SK-N-SH treated with all-trans-retinoic acid at 6 μM for 48 hours (cell line): ENCODE measurements at regions not wholly inside any gene's neighbourhood (a gene's known extent, or its start where the extent isn't known, plus 50 kb on each side); places are given as distances from the start of the nearest gene placed in this dataset.

ENCODE experiments used
- CREB5 ChIP-seq: fragments of 250-450 bp; sonication (Bioruptor Pico); IDR thresholded peaks from 2 replicates; pipeline ENCODE4 v1.5.1; 2020; ENCODE audit warnings: low read depth, mild to moderate bottlenecking, moderate library complexity
- ESRRG ChIP-seq: fragments of 250-450 bp; sonication (Bioruptor Pico); IDR thresholded peaks from 2 replicates; pipeline ENCODE4 v1.6.1; 2021; ENCODE audit warnings: mild to moderate bottlenecking
- ISL1 ChIP-seq: fragments of 250-450 bp; sonication (Bioruptor Pico); IDR thresholded peaks from 2 replicates; pipeline ENCODE4 v2.1.2; 2022; ENCODE audit warnings: mild to moderate bottlenecking, moderate library complexity
- RARB ChIP-seq: fragments of 250-450 bp; sonication (Bioruptor Pico); IDR thresholded peaks from 2 replicates; pipeline ENCODE4 v1.8.0; 2021; ENCODE audit warnings: mild to moderate bottlenecking, moderate library complexity
- TOX ChIP-seq: fragments of 250-450 bp; sonication (Bioruptor Pico); IDR thresholded peaks from 2 replicates; pipeline ENCODE4 v1.8.0; 2021; ENCODE audit warnings: mild to moderate bottlenecking, moderate library complexity, borderline replicate concordance
- ZC3H10 ChIP-seq: fragments of 250-450 bp; sonication (Bioruptor Pico); IDR thresholded peaks from 2 replicates; pipeline ENCODE4 v1.5.1; 2021; ENCODE audit warnings: mild to moderate bottlenecking, moderate library complexity
- ZFP3 ChIP-seq: fragments of 250-450 bp; sonication (Bioruptor Pico); IDR thresholded peaks from 2 replicates; pipeline ENCODE4 v1.5.0; 2020; ENCODE audit warnings: mild to moderate bottlenecking, moderate library complexity
- ZFP30 ChIP-seq: fragments of 450-650 bp; formaldehyde crosslinking; IDR thresholded peaks from 2 replicates; pipeline ENCODE4 v1.5.0; 2022; ENCODE audit warnings: mild to moderate bottlenecking, moderate library complexity
- ZNF70 ChIP-seq: fragments of 450-650 bp; formaldehyde crosslinking; IDR thresholded peaks from 2 replicates; pipeline ENCODE4 v1.5.0; 2020; ENCODE audit warnings: mild to moderate bottlenecking, moderate library complexity
- ZNF8 ChIP-seq: fragments of 450-650 bp; formaldehyde crosslinking; IDR thresholded peaks from 2 replicates; pipeline ENCODE4 v1.5.0; 2020; ENCODE audit warnings: mild to moderate bottlenecking, moderate library complexity
- TF ChIP-seq, protein P1 (sequence below): fragments of 250-450 bp; sonication (Bioruptor Pico); IDR thresholded peaks from 2 replicates; pipeline ENCODE4 v1.8.0; 2020; ENCODE audit warnings: mild to moderate bottlenecking, moderate library complexity, borderline replicate concordance
- TF ChIP-seq, protein P2 (sequence below): fragments of 250-450 bp; sonication (Bioruptor Pico); IDR thresholded peaks from 2 replicates; pipeline ENCODE4 v1.5.1; 2021; ENCODE audit warnings: mild to moderate bottlenecking, moderate library complexity

DNA sequence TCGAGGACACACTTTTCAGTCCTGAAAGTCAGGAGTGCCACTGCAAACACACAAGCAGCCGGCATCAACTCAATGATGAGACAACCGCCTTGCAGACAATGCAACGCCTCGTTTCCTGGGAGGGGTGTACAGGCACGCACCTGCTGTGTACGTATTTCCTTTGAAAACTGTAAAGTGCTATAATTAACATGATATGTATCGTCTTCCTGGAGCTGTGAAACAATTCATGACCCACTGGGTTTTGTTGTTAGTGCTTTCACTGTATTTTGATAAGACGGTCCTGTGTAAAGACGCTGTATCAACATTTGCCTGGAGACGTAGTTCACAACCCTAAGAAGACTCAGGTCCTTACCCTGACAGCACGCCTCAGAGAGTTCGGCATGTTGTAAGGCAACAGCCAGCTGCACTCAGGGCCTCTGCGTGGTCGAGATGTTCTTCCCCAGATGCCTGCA, 105.7 kb upstream of the ANO1 start:
- no peak for TF ChIP-seq CREB5 (CRISPR knock-in tag)
- TF ChIP-seq, protein P1, sequence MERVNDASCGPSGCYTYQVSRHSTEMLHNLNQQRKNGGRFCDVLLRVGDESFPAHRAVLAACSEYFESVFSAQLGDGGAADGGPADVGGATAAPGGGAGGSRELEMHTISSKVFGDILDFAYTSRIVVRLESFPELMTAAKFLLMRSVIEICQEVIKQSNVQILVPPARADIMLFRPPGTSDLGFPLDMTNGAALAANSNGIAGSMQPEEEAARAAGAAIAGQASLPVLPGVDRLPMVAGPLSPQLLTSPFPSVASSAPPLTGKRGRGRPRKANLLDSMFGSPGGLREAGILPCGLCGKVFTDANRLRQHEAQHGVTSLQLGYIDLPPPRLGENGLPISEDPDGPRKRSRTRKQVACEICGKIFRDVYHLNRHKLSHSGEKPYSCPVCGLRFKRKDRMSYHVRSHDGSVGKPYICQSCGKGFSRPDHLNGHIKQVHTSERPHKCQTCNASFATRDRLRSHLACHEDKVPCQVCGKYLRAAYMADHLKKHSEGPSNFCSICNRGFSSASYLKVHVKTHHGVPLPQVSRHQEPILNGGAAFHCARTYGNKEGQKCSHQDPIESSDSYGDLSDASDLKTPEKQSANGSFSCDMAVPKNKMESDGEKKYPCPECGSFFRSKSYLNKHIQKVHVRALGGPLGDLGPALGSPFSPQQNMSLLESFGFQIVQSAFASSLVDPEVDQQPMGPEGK (CRISPR knock-in tag) = no peak
- no peak for TF ChIP-seq ISL1 (CRISPR knock-in tag)
- no peak for TF ChIP-seq RARB (CRISPR knock-in tag)
- TF ChIP-seq ZC3H10 (CRISPR knock-in tag) = no peak
- no peak for TF ChIP-seq ZFP3 (CRISPR knock-in tag)
- no peak for TF ChIP-seq TOX (CRISPR knock-in tag)
- TF ChIP-seq ZFP30 (CRISPR knock-in tag) = no peak
- TF ChIP-seq ZNF8 (CRISPR knock-in tag) = no peak
- TF ChIP-seq, protein P2, sequence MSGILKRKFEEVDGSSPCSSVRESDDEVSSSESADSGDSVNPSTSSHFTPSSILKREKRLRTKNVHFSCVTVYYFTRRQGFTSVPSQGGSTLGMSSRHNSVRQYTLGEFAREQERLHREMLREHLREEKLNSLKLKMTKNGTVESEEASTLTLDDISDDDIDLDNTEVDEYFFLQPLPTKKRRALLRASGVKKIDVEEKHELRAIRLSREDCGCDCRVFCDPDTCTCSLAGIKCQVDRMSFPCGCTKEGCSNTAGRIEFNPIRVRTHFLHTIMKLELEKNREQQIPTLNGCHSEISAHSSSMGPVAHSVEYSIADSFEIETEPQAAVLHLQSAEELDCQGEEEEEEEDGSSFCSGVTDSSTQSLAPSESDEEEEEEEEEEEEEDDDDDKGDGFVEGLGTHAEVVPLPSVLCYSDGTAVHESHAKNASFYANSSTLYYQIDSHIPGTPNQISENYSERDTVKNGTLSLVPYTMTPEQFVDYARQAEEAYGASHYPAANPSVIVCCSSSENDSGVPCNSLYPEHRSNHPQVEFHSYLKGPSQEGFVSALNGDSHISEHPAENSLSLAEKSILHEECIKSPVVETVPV = no peak
- TF ChIP-seq ZNF70 (CRISPR knock-in tag) = no peak
- TF ChIP-seq ESRRG (CRISPR knock-in tag) = no peak
